ENCODE measurements at regions not wholly inside any gene's neighbourhood (a gene's known extent, or its start where the extent isn't known, plus 50 kb on each side); places are given as distances from the start of the nearest gene placed in this dataset.

DNA sequence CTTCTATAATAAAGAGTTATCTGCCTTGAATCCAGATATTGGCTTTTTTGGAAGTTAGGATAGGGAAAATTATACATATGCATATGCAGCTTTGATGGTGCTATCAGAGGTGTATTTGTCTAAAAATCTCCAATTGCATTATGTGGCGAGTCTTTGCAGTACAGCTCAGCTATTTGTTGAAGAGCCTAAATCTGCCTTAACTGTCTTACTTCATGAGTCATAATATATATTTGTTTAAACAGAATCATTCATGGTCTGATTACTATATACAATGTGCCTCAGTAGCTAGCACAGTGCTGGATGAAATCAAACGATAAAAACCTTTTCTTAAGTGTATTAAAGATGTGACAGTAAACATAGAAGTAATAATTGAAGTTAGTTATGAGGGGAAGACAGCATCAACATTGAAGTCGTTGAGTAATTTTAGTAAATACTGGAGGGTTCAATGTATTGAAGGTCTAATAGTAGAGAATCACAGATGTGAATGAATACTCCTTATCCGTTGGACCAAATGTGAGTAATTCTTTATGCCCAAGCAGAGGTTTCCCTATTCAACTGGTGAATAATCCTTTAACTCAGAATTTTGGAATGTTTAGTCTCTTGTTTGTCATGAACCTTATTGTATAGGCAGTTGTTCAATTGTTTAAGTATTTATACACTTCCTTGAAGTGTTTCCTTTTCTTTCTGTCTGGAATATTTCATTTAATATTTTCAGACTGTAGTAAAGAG lies 74.8 kb upstream of the NAALADL2 start:
- no peak for DNase-seq (ENCODE audit: low spot score)

- DNase-seq (ENCODE audit: low spot score), result no peak
These were observed 72.3 kb upstream of the NAALADL2 start for GRCh38 chr3:174786825-174787224.

DNA sequence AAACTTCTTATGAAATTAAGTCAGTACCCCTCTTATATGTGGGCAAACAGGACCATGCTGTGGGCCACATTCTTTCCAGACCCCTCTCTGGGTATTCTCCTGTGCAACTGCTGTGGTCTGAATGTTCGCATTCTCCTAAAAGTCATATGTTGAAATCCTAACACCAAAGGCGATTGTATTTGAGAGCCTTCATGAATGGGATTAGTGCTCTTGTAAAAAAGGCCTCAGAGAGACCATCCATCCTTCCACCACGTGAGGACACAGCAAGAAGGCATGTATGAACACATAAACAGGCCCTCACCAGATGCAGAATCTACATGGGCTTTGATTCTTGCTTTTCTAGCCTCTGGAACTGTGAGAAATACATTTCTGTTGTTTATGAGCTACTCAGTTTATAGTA lies 68.0 kb upstream of the NAALADL2 start:
- no peak for DNase-seq (ENCODE audit: low spot score)

DNA sequence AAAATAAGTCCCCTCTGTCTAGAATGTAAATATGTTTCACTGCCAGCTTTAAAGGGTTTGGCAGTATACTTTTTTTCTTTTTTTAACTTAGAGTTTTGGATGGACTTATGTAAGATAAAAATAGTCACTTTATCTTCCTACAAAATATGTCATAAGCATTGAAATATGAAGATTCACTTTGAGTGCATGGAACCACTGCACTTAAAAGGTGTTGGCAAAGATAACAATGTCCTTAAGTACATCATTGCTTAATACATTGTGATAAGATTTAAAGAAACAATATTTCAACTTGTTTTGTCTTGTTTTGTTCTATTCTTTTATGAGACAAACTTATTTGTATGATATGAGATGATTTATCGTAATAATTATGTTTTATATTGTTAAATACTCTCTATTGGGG lies 66.3 kb upstream of the NAALADL2 start:
- DNase-seq (ENCODE audit: low spot score), result no peak
